Lower leg skin (tissue), 3 donors: ENCODE measurements at regions not wholly inside any gene's neighbourhood (a gene's known extent, or its start where the extent isn't known, plus 50 kb on each side); places are given as distances from the start of the nearest gene placed in this dataset.

Source experiments
- CTCF ChIP-seq, 3 donors: fragments of 450-650 bp; IDR thresholded peaks; one replicate each; pipeline ENCODE4 v1.5.1; 2016; ENCODE audit warnings: antibody characterized with exemption in 3 of 3, mild to moderate bottlenecking in 3 of 3, moderate library complexity in 2 of 3
- POLR2A ChIP-seq, 2 donors: fragments of 450-650 bp; IDR thresholded peaks; one replicate each; pipeline ENCODE4 v1.6.1; 2016 to 2017; ENCODE audit warnings: antibody characterized with exemption in 2 of 2, mild to moderate bottlenecking in 1 of 2, moderate library complexity in 1 of 2

GRCh38 chr14:25908277-25909044 is 689.4 kb downstream of the NOVA1 start:
- TF ChIP-seq CTCF (IDR thresholded peaks at IDR 0.05) (no peak), POLR2A (IDR thresholded peaks at IDR 0.05) (no peak)
